Prostate gland (tissue), 2 donors: ENCODE measurements at regions not wholly inside any gene's neighbourhood (a gene's known extent, or its start where the extent isn't known, plus 50 kb on each side); places are given as distances from the start of the nearest gene placed in this dataset.

Source experiments
- CTCF ChIP-seq, 4 experiments: fragments of 200-600 bp in 2 of 4; fragments of 450-650 bp in 2 of 4; sonication (generic) in 2 of 4; IDR thresholded peaks; 1 replicate in 3 of 4; 2 replicates in 1 of 4; pipeline ENCODE4 v1.5.1; 2016 to 2019; ENCODE audit warnings: antibody characterized with exemption in 4 of 4, mild to moderate bottlenecking in 2 of 4, moderate library complexity in 2 of 4
- POLR2AphosphoS5 ChIP-seq: sonication (generic); formaldehyde crosslinking; IDR thresholded peaks from one replicate; pipeline ENCODE4 v1.6.1; 2017; ENCODE audit warnings: antibody characterized with exemption

GRCh38 chr2:47257946-47258348, 81.6 kb upstream of the CALM2 start:
- peak; percentile 29 for TF ChIP-seq POLR2AphosphoS5
- no peak for TF ChIP-seq CTCF (IDR thresholded peaks at IDR 0.05)
